Mammary epithelial cell (primary cell): ENCODE measurements at regions not wholly inside any gene's neighbourhood (a gene's known extent, or its start where the extent isn't known, plus 50 kb on each side); places are given as distances from the start of the nearest gene placed in this dataset.

Source experiments
- CTCF ChIP-seq, 2 donors: IDR thresholded peaks in 1 of 2; conservative IDR thresholded peaks in 1 of 2; 2 replicates each; pipeline ENCODE4 v1.5.1; 2011 to 2012; ENCODE audit warnings: inconsistent platforms in 2 of 2, low read length in 2 of 2, mild to moderate bottlenecking in 2 of 2, control low read depth in 1 of 2, low read depth in 1 of 2; ENCODE audit not compliant: insufficient read depth in 1 of 2; ENCODE audit errors: extremely low read depth in 1 of 2
- EZH2 ChIP-seq: IDR thresholded peaks from 2 replicates; pipeline ENCODE4 v1.6.1; 2012; ENCODE audit warnings: low read length, inconsistent platforms, borderline replicate concordance

GRCh38 chr14:80395031-80395430 is 183.7 kb upstream of the DIO2 start:
- TF ChIP-seq CTCF (conservative IDR thresholded peaks at IDR 0.05 in 1 of 2, IDR thresholded peaks at IDR 0.05 in 1 of 2; ENCODE audit: extremely low read depth in 1 of 2, insufficient read depth in 1 of 2, low read depth in 1 of 2, low read length in 2 of 2) (no peak), EZH2 (no peak)
